GM23338 (cell line): ENCODE measurements at regions not wholly inside any gene's neighbourhood (a gene's known extent, or its start where the extent isn't known, plus 50 kb on each side); places are given as distances from the start of the nearest gene placed in this dataset.

Experiments
- ATAC-seq: fragments of 200-7000 bp; cut with Tn5 transposase; 3 replicates; pipeline ENCODE4 v1.9.1; 2020
- DNase-seq: peaks from one replicate; pipeline ENCODE4 v3.0.0-alpha.2; 2015; ENCODE audit warnings: low spot score
- H2AFZ ChIP-seq: fragments of 200-600 bp; sonication (generic); 2 replicates; pipeline ENCODE4 v1.8.0; 2016; ENCODE audit warnings: antibody characterized with exemption, mild to moderate bottlenecking, moderate library complexity
- H3F3A ChIP-seq: fragments of 200-600 bp; sonication (generic); replicated peaks from 2 replicates; pipeline ENCODE4 v1.8.0; 2017; ENCODE audit warnings: antibody characterized with exemption, mixed run types, low read depth
- H3K27ac ChIP-seq: fragments of 200-600 bp; sonication (generic); 2 replicates; pipeline ENCODE4 v1.6.1; 2016; ENCODE audit warnings: low read depth
- H3K27me3 ChIP-seq: fragments of 200-600 bp; sonication (generic); 2 replicates; pipeline ENCODE4 v1.8.0; 2016; ENCODE audit warnings: mild to moderate bottlenecking, mixed run types, moderate library complexity; ENCODE audit not compliant: insufficient read depth
- H3K36me3 ChIP-seq: fragments of 200-600 bp; sonication (generic); 2 replicates; pipeline ENCODE4 v1.8.0; 2016; ENCODE audit warnings: mild to moderate bottlenecking; ENCODE audit not compliant: insufficient read depth
- H3K4me1 ChIP-seq: fragments of 200-600 bp; sonication (generic); 2 replicates; pipeline ENCODE4 v1.8.0; 2016; ENCODE audit warnings: mild to moderate bottlenecking, moderate library complexity; ENCODE audit not compliant: insufficient read depth
- H3K4me2 ChIP-seq: fragments of 200-600 bp; sonication (generic); 2 replicates; pipeline ENCODE4 v1.7.1; 2017; ENCODE audit warnings: mixed run types
- H3K4me3 ChIP-seq: fragments of 200-600 bp; sonication (generic); 2 replicates; pipeline ENCODE4 v1.6.1; 2016; ENCODE audit warnings: mixed run types
- H3K79me2 ChIP-seq: fragments of 200-600 bp; sonication (generic); replicated peaks from 2 replicates; pipeline ENCODE4 v1.8.0; 2017; ENCODE audit warnings: mild to moderate bottlenecking; ENCODE audit not compliant: insufficient read depth
- H3K9me2 ChIP-seq: fragments of 200-600 bp; sonication (generic); 2 replicates; pipeline ENCODE4 v1.8.0; 2017; ENCODE audit not compliant: insufficient read depth
- H4K20me1 ChIP-seq: fragments of 200-600 bp; sonication (generic); replicated peaks from 2 replicates; pipeline ENCODE4 v1.8.0; 2017; ENCODE audit warnings: mild to moderate bottlenecking; ENCODE audit not compliant: insufficient read depth
- H3K27ac Mint-ChIP-seq: 2 replicates; pipeline ENCODE4 v1.8.0; 2020; ENCODE audit warnings: inconsistent platforms, mild to moderate bottlenecking, moderate library complexity, mixed read lengths
- H3K27me3 Mint-ChIP-seq: 3 replicates; pipeline ENCODE4 v1.8.0; 2022; ENCODE audit warnings: low read depth, mild to moderate bottlenecking, moderate library complexity, mixed read lengths, inconsistent platforms; ENCODE audit not compliant: insufficient read depth, poor library complexity
- H3K36me3 Mint-ChIP-seq: 3 replicates; pipeline ENCODE4 v1.8.0; 2021; ENCODE audit warnings: low read depth, mild to moderate bottlenecking, inconsistent platforms, moderate library complexity, mixed read lengths
- H3K4me1 Mint-ChIP-seq: 3 replicates; pipeline ENCODE4 v1.8.0; 2020; ENCODE audit warnings: mild to moderate bottlenecking, inconsistent platforms, mixed read lengths
- H3K4me3 Mint-ChIP-seq: 3 replicates; pipeline ENCODE4 v1.8.0; 2021; ENCODE audit warnings: moderate library complexity, mild to moderate bottlenecking, inconsistent platforms, mixed read lengths
- H3K9me3 Mint-ChIP-seq: 3 replicates; pipeline ENCODE4 v1.8.0; 2020; ENCODE audit warnings: moderate library complexity, mild to moderate bottlenecking, inconsistent platforms, mixed read lengths
- CREB1 ChIP-seq: fragments of 250-450 bp; sonication (Bioruptor Pico); IDR thresholded peaks from 2 replicates; pipeline ENCODE4 v1.5.0; 2020; ENCODE audit warnings: low read depth, mild to moderate bottlenecking, moderate library complexity
- EZH2 ChIP-seq: fragments of 200-600 bp; sonication (generic); IDR thresholded peaks from one replicate; pipeline ENCODE4 v1.8.0; 2017; ENCODE audit warnings: antibody characterized with exemption, mild to moderate bottlenecking, low read depth; ENCODE audit not compliant: unreplicated experiment
- EZH2phosphoT487 ChIP-seq: fragments of 200-600 bp; sonication (generic); IDR thresholded peaks from one replicate; pipeline ENCODE4 v1.8.1; 2018; ENCODE audit warnings: antibody characterized with exemption; ENCODE audit not compliant: unreplicated experiment
- NANOG ChIP-seq: IDR thresholded peaks from 2 replicates; pipeline ENCODE4 v1.6.1; 2016; ENCODE audit warnings: antibody characterized with exemption, borderline replicate concordance
- POLR2AphosphoS5 ChIP-seq: IDR thresholded peaks from 2 replicates; pipeline ENCODE4 v1.6.1; 2016; ENCODE audit warnings: antibody characterized with exemption, low read depth
- STAT1 ChIP-seq: IDR thresholded peaks from one replicate; pipeline ENCODE4 v1.6.1; 2016; ENCODE audit warnings: antibody characterized with exemption; ENCODE audit not compliant: unreplicated experiment
- ZNF114 ChIP-seq: fragments of 250-450 bp; sonication (Bioruptor Pico); IDR thresholded peaks from 2 replicates; pipeline ENCODE4 v1.5.0; 2020; ENCODE audit warnings: mild to moderate bottlenecking, moderate library complexity
- ZNF331 ChIP-seq: fragments of 250-450 bp; sonication (Bioruptor Pico); IDR thresholded peaks from 2 replicates; pipeline ENCODE4 v1.5.0; 2020; ENCODE audit warnings: low read depth, mild to moderate bottlenecking, moderate library complexity
- TF ChIP-seq, protein P1 (sequence below): IDR thresholded peaks from 2 replicates; pipeline ENCODE4 v1.6.1; 2016; ENCODE audit warnings: antibody characterized with exemption
- TF ChIP-seq, protein P2 (sequence below), 2 experiments: fragments of 200-600 bp in 1 of 2; sonication (generic) in 1 of 2; conservative IDR thresholded peaks; 2 replicates each; pipeline versions ENCODE4 v1.5.1 to v1.6.1; 2016 to 2017; ENCODE audit warnings: antibody characterized with exemption in 2 of 2, low read depth in 2 of 2, mild to moderate bottlenecking in 2 of 2, moderate library complexity in 1 of 2
- TF ChIP-seq, protein P3 (sequence below): IDR thresholded peaks from one replicate; pipeline ENCODE4 v1.6.1; 2018; ENCODE audit warnings: antibody characterized with exemption; ENCODE audit not compliant: unreplicated experiment

- H3K27ac ChIP-seq, result no peak overlapping the region
- no peak for TF ChIP-seq ZNF331 (CRISPR knock-in tag)
- no peak for TF ChIP-seq ZNF114 (CRISPR knock-in tag)
- TF ChIP-seq EZH2, result no peak
- no peak for TF ChIP-seq POLR2AphosphoS5
- TF ChIP-seq, protein P1, sequence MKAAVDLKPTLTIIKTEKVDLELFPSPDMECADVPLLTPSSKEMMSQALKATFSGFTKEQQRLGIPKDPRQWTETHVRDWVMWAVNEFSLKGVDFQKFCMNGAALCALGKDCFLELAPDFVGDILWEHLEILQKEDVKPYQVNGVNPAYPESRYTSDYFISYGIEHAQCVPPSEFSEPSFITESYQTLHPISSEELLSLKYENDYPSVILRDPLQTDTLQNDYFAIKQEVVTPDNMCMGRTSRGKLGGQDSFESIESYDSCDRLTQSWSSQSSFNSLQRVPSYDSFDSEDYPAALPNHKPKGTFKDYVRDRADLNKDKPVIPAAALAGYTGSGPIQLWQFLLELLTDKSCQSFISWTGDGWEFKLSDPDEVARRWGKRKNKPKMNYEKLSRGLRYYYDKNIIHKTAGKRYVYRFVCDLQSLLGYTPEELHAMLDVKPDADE, result no peak
- TF ChIP-seq, protein P2, sequence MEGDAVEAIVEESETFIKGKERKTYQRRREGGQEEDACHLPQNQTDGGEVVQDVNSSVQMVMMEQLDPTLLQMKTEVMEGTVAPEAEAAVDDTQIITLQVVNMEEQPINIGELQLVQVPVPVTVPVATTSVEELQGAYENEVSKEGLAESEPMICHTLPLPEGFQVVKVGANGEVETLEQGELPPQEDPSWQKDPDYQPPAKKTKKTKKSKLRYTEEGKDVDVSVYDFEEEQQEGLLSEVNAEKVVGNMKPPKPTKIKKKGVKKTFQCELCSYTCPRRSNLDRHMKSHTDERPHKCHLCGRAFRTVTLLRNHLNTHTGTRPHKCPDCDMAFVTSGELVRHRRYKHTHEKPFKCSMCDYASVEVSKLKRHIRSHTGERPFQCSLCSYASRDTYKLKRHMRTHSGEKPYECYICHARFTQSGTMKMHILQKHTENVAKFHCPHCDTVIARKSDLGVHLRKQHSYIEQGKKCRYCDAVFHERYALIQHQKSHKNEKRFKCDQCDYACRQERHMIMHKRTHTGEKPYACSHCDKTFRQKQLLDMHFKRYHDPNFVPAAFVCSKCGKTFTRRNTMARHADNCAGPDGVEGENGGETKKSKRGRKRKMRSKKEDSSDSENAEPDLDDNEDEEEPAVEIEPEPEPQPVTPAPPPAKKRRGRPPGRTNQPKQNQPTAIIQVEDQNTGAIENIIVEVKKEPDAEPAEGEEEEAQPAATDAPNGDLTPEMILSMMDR (conservative IDR thresholded peaks at IDR 0.05; ENCODE audit: low read depth in 2 of 2), result no peak
These were observed 53.6 kb upstream of the TPM4 start for GRCh38 chr19:16022681-16023080.

GRCh38 chr19:16023146-16023915, 53.0 kb upstream of the TPM4 start:
- H3K27me3 ChIP-seq, result no peaks in the 10 kb centered on the region
- no peaks in the 10 kb centered on the region for H3K4me1 Mint-ChIP-seq
- H3K36me3 Mint-ChIP-seq, result peaks cover 27% of the 10 kb centered on the region
- H3K27ac ChIP-seq, result no peak overlapping the region
- H3K4me3 ChIP-seq, result no peak overlapping the region
- H3K27me3 Mint-ChIP-seq, result peaks cover 8% of the 10 kb centered on the region
- no peaks in the 10 kb centered on the region for H3K79me2 ChIP-seq
- no peak overlapping the region for H3K4me2 ChIP-seq
- DNase-seq (no peak), ATAC-seq (no peak)
- H4K20me1 ChIP-seq, result no peaks in the 10 kb centered on the region
- H3K36me3 ChIP-seq, result no peaks in the 10 kb centered on the region
- no peaks in the 10 kb centered on the region for H3K9me2 ChIP-seq
- H3F3A ChIP-seq, result no peaks in the 10 kb centered on the region
- H3K4me1 ChIP-seq, result no peaks in the 10 kb centered on the region
- no peak overlapping the region for H3K27ac Mint-ChIP-seq
- H3K9me3 Mint-ChIP-seq, result peaks cover 86% of the 10 kb centered on the region
- no peak overlapping the region for H3K4me3 Mint-ChIP-seq
- no peak overlapping the region for H2AFZ ChIP-seq
- no peak for TF ChIP-seq POLR2AphosphoS5
- TF ChIP-seq, protein P3, sequence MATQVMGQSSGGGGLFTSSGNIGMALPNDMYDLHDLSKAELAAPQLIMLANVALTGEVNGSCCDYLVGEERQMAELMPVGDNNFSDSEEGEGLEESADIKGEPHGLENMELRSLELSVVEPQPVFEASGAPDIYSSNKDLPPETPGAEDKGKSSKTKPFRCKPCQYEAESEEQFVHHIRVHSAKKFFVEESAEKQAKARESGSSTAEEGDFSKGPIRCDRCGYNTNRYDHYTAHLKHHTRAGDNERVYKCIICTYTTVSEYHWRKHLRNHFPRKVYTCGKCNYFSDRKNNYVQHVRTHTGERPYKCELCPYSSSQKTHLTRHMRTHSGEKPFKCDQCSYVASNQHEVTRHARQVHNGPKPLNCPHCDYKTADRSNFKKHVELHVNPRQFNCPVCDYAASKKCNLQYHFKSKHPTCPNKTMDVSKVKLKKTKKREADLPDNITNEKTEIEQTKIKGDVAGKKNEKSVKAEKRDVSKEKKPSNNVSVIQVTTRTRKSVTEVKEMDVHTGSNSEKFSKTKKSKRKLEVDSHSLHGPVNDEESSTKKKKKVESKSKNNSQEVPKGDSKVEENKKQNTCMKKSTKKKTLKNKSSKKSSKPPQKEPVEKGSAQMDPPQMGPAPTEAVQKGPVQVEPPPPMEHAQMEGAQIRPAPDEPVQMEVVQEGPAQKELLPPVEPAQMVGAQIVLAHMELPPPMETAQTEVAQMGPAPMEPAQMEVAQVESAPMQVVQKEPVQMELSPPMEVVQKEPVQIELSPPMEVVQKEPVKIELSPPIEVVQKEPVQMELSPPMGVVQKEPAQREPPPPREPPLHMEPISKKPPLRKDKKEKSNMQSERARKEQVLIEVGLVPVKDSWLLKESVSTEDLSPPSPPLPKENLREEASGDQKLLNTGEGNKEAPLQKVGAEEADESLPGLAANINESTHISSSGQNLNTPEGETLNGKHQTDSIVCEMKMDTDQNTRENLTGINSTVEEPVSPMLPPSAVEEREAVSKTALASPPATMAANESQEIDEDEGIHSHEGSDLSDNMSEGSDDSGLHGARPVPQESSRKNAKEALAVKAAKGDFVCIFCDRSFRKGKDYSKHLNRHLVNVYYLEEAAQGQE, result no peak
- no peak for TF ChIP-seq NANOG
- no peak for TF ChIP-seq CREB1 (CRISPR knock-in tag)
- no peak for TF ChIP-seq EZH2
- TF ChIP-seq ZNF114 (CRISPR knock-in tag), result no peak
- no peak for TF ChIP-seq EZH2phosphoT487
- TF ChIP-seq STAT1, result no peak
- TF ChIP-seq, protein P1, result no peak

More at GRCh38 chr19:16022681-16023080, 53.6 kb upstream of the TPM4 start:
- Histone ChIP-seq H4K20me1 (no peaks in the 10 kb centered on the region), H3K9me2 (no peaks in the 10 kb centered on the region), H3K27me3 (no peaks in the 10 kb centered on the region), H3F3A (no peaks in the 10 kb centered on the region), H2AFZ (no peak overlapping the region), H3K4me3 (no peak overlapping the region), H3K4me1 (no peaks in the 10 kb centered on the region), H3K4me2 (no peak overlapping the region), H3K36me3 (no peaks in the 10 kb centered on the region), H3K79me2 (no peaks in the 10 kb centered on the region)
- H3K27me3 Mint-ChIP-seq, result peaks cover 8% of the 10 kb centered on the region
- no peak overlapping the region for H3K27ac Mint-ChIP-seq
- DNase-seq, result no peak
- H3K9me3 Mint-ChIP-seq, result peaks cover 88% of the 10 kb centered on the region
- no peaks in the 10 kb centered on the region for H3K4me1 Mint-ChIP-seq
- H3K4me3 Mint-ChIP-seq, result no peak overlapping the region
- ATAC-seq, result no peak
- peaks cover 34% of the 10 kb centered on the region for H3K36me3 Mint-ChIP-seq
